GDM1 (cell line): ENCODE measurements at regions not wholly inside any gene's neighbourhood (a gene's known extent, or its start where the extent isn't known, plus 50 kb on each side); places are given as distances from the start of the nearest gene placed in this dataset.
A peak's percentile ranks its signal among the peaks of the same experiment; 100 is the strongest.

Experiments
- DNase-seq: peaks from one replicate; lab custom pipeline; 2025; lab: John Stamatoyannopoulos, UW

DNA sequence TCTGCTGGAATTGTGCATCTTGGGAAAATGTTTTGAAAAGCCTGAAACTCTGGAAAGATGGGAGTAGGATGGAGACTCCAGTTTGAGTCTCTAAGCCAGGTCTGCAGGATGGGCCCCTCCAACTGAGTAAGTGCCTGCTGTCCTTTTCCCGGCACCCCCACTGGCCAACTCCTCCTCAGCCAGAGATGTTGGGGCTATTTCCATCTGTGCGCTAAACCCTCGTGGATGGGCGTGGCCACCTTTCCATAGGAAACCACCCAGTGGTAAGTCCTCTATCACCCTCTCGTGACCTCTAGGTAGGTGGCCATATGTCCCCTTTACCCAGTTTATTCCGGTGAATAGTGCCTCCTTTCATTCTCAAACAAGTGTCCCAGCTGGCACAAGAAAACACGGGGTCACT lies 250.9 kb downstream of the TOMM20 start:
- no peak for DNase-seq

DNA sequence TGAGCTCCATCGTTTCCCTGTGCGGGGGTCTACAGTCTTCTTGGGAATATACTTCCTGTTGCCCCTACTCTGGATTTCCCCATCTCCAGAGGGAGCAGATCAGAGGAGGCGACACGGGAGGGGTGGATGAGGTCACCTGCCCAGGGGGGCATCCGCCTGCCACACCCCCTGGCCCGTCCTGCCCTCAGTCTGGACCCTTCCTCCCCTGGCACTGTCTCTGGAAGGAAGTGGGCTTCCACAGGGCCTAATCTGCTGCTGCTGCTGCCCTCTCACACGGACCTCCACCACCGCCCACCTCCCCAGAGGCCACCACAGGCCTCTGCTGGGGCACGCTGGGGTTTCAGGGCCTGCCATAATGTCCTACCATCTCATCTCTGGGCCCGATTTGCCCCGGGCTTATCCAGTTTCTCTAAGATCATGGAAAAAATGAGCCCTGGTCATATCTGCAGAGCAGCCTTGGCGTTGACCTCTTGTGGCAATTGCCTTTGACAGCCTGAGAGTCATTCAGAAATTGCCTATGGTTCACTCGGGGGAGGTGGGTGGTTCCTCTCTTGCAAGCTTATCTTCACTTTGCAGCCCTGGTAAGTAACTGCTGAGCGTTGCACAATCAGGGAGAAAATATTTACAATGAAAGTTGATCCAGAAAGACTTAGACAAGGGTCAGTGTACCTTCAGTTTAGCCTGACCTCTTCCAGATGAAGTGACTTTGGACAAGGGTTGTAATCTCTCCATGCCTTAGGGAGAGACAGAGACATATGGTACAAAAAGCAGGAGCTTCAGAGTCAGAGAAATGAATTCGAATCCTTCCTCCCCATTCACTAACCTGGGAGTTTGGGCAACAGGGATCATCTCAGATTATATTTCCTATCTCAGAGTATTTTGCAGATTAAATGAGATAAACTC lies 252.4 kb downstream of the TOMM20 start:
- peak; percentile 79 for DNase-seq

DNA sequence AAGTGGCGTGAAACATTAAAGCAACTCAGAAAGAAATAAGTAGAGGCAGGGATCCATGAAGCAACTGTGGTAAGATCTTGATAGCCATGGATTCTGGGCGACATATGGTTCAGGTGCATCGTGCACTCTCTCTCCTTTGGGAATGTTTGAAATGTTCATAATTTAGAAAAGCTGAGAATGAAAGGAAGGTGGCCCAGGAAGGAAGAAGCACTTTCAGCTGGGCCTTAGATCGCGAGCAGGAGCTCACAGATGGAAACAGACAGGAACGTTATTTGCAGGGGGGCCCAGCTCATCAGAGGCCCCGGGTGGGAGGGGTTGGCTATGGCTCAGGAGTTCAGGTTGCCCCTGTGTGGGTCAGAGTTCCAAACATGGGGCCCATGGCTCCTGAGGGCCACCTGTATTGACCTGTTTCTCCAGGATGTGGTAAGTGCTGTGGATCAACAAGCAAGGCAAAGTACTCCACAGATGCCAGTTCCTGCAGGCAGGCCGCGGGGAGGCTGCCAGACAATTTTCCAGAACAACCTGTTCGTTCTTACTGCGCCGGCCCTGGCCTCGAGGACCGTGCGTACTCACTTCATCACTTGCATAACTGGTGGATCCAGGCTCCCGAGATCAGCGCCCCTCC lies 253.2 kb downstream of the TOMM20 start:
- no peak for DNase-seq

DNA sequence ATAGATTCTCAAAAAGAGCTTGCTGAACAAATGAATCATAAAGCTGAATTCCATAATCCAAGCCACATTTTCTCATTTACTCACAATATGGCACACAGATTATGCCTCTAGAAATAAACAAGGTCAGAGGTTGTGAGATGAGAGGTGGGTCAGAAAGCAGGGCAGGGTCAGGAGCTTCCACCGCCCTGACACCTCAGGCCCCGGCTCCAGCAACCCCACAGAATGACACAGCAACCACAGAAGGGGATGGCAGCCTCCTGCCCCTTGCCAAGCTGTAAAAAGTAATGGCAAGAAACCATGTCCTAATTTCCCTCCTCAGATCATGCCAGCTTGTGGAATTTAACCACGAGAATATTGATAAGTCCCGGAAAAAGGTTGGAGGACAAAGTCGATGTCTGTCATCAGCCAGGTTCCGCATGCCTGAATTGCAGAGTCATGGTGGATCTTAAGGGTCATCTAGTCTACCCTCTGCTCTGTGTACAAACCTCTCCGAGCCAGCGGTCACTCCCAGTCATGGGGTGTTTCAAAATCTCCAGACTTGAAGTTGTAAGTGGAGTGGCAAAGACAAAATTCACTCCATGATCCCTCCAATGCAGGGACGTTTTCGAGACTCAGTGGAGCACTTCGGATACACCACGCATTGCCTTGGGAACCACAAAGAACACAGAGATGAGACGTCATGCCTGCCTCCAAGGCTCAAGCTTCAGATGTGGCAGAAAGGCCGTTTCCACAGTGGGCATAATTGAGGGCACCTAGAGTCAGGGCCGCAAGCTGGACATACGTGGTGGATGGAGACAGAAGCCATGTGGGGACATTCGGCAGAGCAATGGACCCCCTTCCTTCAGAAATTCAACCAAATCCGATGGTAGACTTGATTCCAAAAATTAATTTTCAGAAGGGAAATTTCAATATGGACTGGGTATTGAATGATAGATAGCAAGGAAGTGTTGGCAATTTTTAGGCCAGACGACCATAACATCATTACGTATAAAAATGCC lies 254.0 kb downstream of the TOMM20 start:
- peak; percentile 37 for DNase-seq

DNA sequence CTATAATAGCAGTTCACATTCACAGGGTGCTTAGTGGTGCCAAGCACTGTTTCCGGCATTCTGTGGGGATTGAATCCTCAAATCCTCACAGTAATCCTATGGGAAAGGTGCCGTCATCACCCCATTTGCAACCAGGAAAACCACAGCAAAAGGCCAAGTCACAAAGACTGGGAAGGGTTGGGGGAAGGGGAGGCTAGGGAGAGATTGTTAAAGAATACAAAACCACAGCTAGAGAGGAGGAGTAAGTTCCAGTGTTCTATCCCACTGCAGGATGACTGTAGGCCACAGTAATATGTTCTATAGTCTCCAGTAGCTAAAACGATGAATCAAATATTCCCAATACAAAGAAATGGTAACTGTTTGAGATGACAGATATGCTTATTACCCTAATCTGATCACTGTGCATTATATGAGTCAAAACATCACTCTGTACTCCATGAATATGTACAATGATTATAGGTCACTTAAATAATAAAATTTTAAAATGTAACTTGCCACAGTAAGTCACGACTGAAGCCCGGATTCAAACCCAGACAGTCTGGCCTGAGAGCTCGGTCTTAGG lies 256.8 kb downstream of the TOMM20 start:
- DNase-seq = no peak

DNA sequence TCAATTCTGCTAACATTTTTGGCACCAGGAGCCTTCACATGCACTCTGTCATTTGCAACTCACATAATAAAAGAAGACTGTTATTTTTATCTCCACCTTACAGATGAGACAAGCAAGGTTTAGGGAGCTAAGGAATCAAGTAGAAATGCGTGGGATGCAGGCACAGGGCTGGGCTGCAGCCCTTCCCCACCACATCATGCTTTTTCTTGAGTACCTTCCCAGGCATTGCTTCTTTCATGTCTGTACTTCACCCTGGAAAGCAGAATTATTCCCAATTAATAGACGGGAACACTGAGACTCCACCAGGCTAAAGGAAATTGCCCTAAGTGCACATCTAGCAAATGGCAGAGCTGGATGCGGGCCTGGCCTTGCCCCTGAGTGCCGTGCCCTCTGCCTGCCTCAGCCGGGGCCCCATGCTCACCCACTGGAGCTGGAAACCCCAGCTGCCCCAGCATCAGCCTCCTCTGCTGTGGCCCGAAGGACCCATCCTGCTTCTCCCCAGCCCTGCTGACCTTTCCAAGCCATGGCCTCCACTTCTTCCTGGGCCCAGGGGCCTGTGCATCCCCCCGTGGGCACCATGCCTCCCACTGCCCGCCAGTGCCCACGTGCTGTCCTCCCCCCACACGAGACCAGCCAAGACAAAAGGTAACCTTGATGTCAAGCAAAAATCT lies 257.5 kb downstream of the TOMM20 start:
- DNase-seq = no peak

DNA sequence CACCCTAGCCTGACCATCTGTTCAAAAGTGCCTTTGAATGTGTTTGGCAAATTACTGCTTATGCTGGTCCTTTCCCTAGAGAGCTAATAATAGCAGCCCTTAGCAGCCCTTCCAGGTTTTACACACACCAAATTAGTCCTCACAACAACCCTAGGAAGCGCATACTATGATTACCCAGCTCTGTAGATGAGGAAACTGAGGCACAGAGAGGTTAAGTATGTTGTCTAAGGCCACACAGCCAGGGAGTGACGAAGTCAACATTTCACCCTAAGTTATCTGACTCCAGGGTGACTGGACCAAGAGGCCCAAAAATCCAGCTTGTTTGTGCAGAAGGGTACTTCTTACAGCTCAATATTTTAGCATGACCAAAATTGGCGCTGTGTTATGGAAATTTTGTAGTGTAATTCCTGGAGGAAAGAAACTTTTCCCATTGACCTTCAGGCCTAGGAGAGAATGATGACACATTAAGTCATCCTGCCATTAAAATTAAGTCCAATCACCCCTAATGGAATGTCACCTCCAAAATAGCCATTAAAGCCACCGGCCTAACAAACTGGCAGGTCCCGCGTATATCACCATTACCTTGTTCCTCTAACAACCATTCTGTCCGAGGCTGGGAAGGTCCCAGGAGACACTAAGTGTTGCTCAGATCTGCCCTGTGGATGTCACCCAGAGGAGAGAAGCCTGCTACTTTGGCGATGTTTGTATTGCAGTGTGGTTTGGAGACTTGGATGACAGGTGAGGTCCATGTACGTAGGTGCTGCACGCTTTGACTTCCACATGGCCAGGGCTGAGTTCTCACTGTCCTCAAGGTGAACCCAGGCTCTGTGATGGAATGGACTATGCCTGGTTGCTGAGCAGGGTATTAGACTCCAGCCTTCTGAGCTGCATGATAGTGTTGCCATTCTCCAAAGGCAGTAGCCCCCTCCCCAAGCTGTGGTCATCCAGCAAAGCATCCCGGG lies 258.3 kb downstream of the TOMM20 start:
- no peak for DNase-seq

DNA sequence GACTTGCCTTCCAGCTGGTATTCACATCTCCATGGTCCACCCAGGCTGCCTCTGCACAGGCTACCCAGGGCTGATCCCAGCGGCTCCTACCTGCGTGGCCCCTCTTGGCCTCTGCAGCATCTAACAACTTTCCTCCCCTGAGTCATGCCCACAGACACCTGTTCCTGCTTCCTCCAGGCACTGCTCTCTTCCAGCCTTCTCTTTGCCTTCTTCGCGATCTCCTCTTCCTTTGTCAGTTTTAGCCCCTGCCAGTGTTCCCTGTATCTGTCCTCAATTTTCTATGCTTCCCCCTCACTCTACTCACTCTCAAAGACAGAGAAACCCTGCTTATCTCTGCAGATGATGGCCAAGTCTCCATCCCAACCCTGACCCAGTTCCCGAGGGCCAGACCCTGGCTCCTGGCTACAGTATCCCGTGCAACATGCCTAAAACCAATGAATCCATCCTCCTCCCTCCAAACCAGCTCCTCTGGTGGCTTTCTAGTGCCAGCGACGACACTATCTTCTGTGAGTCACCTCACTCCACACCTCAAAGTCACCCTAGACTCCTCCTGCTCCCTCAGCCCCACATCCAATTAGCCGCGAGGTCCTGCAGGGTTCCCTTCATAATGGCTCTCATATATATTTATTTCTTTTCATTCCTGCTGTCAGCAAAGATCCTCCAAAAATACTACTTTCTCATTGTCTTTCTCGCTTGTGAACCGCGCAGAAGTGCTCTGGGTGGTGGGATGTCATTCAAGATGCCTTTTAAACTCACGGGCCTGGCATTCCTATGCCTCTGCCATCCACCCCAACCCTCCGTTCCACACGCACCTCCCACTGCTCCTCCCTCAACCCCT lies 259.2 kb downstream of the TOMM20 start:
- DNase-seq = no peak

DNA sequence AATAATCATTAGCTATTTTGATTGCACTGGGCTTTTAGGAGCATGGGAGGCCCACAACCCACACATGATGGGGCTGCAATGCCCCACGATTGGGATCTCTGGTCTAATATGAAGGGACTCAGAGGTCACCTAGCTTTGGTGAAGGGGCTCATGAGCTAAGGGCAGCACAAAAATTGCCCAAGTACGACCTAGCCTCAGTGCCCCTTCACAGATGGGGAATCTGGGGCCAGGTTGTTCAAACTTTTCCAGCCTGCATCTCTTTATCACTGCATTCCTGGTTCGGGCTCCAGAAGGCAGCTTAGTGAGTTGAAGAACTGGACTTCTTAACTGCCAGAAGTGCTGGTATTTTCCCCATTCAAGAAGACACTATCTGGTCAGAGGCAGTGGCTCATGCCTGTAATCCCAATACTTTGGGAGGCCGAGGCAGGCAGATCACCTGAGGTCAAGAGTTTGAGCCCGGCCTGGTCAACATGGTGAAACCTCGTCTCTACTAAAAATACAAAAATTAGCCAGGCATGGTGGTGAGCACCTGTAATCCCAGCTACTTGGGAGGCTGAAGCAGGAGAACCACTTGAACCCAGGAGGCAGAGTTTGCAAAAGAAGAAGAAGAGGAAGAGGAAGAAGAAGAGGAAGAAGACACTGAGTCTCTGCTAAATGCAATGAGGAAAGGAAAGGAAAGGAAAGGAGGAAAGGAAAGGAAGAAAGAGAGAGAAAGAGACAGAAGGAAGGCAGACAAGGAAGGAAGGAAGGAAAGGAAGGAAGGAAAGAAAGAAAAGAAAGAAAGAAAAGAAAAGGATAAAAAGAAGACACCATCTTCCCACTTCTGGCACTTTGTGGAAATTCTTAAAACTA lies 258.5 kb upstream of the IRF2BP2 start:
- DNase-seq = no peak

DNA sequence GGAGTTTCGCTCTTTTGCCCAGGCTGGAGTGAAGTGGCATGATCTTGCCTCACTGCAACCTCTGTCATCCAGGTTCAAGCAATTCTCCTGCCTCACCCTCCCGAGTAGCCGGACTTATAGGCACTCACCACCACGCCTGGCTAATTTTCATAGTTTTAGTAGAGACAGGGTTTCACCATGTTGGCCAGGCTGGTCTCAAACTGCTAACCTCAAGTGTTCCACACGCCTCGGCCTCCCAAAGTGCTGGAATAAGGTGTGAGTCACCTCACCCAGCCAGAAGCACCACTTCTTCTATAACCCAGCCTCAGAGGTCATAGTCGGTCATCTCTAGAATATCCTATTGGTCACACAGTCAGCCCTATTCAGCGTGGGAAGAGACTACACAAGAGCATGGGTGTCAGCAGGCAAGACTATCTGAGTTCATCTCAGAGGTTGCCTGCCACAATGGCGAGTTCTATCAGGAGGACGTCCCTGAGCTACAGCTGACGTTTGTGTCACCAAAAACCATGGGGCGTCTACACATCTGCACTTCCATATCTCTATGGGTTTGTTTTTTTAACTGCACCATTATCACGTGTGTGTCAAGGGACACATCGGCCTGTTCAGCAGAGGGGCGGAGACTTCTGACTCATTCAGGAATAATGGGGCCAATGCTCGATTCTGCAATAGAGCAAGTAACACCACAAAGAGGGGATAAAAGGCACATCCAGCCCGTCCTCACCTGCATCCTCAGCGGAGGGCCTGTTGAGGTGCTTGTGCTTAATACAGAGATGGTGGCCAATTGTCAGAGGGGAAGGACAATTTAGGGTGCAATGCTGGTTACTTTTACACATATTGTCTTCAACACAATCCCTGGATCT lies 256.3 kb upstream of the IRF2BP2 start:
- no peak for DNase-seq

DNA sequence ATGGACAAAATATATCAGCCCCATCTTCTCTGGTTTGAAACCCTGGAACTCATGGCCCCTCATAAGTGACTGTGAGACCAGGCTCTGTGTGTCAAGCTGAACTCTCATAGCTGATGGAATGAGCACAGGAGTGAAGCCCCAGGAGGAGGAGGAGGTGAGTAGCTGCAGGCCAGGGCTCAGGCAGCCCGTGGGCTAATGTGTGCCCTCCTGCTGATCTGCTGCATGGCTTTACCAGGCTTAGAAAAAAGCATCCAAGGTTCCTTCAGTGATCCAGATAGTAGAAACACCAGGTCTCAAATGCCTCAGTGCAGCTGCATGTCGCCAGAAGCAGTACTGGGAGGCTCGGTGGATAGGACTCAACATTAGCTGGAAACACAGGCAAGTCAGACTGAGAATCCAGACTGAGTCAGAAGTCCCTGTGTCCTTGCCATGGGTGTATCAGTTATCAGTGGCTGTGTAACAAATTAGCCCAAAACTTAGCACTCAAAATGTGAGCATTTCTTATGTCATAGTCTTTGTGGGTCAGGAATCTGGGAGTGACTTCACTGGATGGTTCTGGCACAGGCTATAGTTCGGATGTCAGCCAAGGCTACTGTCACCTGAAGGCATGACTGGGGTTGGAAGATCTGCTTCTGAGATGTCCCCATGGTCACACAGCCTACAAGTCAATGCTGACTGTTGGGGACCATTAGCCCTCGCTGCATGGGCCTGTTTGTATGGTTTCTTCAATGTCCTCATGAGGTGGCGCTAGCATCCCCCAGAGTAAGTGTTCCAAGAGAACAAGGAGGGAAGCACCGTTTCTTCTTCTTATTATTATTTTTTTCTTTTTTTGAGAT lies 255.4 kb upstream of the IRF2BP2 start:
- DNase-seq = no peak

DNA sequence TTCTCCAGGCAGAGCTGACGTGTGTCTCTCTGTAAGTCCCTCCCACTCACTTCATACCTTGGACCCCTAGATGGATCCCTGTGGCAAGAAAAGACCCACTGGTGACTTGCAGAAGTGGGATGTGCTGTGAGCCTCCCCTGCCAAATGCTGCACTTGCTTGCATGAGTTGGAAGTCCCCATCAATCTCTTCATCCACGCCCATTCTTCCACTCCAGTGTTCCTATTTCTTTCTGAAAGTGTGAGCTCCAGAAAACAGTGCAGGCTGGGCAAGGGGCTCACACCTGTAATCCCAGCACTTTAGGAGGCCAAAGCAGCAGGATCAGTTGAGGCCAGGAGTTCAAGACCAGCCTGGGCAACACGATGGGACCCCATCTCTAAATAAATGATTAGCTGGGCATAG lies 254.1 kb upstream of the IRF2BP2 start:
- DNase-seq = no peak

DNA sequence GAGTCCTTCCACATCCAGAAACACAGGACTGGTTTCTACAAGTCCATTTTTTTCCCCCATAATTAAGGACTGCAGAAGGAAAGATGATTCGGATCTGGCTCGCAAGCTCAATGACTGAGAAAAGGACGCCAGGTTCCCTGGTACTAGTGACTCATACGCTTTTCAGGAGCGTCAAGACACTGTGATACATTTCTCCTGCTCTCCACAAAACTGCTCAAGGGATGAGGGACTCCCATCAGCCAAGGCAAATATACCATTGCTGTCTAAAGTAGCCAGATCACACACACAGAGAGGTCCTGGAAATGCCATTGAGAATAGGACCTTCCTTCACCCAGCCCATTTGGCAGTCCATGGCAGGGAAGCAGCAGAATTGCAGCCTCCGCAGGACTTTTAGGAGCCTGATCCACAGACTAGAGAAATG lies 253.6 kb upstream of the IRF2BP2 start:
- DNase-seq = no peak

DNA sequence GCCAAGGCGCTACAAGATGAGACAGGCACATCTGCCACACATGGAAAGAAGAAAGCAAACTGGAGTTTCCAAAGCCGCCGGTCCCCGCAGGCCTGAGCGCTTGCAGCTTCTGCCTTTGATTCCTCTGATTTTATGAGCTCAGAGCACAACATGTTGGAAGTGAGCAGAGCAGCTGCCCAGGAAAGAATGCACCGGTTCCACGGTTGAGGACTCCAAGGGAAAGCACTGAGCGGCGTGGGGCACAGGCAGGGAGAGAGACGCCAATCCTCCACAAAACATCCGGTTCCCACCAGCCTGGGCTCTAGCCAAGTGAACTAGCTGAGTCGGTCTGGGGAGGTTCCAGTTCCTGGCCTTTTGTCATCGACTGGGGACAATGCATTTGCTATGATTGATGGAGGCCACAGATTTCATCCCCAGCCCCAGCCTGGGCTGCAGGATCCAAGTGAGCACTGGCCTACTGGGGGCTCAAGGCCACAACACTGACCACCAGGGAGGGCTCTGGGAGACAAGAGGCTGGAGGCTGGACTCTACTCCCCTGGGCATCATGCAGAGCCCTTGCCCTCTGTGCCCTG lies 253.1 kb upstream of the IRF2BP2 start:
- DNase-seq = no peak

DNA sequence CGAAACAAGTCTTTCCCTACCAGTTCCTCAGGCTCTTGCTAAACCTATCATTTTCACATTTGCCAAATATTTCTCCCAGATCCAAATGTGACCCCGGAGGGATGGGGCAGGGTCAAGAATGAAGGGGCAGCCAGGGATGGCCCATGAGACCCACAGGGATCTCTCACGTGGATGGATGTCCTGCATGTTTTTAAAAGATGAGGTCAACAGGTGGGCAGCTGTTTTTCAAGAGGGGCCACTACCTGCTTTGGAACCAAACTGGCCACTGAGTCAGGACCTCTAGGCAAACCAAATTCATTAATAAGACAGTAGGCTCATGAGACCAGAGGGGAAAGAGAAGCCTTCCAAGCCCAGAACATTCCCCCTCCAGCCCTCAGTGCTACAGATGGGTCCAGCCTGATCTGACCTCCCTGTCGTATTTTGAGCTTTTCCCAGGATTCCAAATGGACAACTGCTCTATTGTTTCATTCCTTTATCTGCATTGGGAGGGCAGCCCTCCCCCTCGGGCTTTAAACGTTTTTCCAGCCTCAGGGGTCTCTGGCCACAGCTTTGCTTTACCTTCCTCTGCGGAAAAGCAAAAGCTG lies 252.5 kb upstream of the IRF2BP2 start:
- no peak for DNase-seq

DNA sequence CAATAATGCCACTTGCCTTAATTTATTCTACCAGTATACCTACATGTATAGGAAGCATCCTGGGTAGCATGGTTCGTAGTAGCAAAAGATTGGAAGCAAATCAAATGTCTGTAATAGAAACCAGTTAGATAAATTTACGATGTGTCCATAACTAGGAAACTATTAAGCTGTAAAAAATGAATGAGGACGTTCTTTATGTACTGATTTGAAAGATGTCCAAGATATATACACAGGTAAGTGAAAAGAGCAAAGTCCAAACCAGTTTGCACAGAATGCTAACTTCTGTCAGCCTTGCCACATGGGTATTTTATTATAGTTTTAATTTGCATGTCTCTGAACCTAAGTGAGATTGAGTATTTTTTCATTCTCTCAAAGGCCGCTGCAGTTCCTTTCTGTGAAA lies 251.8 kb upstream of the IRF2BP2 start:
- no peak for DNase-seq
